Stimulated activated CD8-positive, alpha-beta memory T cell treated with anti-CD3 and anti-CD28 coated beads, Interleukin-2, amount 100 ng/mL, for 1 hour (primary cell): ENCODE measurements at regions not wholly inside any gene's neighbourhood (a gene's known extent, or its start where the extent isn't known, plus 50 kb on each side); places are given as distances from the start of the nearest gene placed in this dataset.

Source experiments
- DNase-seq, 2 donors: peaks; one replicate each; pipeline ENCODE4 v3.0.0-alpha.2; 2020; ENCODE audit warnings: low read depth in 2 of 2

GRCh38 chr5:158301186-158301585, 442.2 kb upstream of the CLINT1 start:
- no peak for DNase-seq

- DNase-seq, result no peak
These were observed 441.3 kb upstream of the CLINT1 start for GRCh38 chr5:158300256-158300655.

- no peak for DNase-seq
These were observed 438.1 kb upstream of the CLINT1 start for GRCh38 chr5:158297002-158297527.

GRCh38 chr5:158294701-158295100, 435.8 kb upstream of the CLINT1 start:
- no peak for DNase-seq

DNA sequence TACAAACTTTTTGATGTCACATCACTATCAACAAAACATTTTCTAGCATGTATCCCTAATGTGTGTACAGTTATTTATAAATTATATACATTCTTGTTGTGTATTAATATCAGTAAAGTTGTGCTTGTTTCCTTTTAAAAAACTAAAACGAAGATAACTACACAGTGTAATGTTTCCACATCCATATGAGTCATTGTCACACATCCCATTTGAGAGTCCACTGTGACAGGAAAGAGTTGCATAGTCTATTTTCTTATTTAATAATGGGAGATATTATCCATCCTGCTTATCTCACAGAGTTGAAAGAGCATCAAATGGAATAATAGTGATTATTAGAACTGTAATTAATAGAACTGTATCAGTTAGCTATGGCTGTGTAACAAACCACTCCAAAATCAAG, 434.0 kb upstream of the CLINT1 start:
- no peak for DNase-seq

DNA sequence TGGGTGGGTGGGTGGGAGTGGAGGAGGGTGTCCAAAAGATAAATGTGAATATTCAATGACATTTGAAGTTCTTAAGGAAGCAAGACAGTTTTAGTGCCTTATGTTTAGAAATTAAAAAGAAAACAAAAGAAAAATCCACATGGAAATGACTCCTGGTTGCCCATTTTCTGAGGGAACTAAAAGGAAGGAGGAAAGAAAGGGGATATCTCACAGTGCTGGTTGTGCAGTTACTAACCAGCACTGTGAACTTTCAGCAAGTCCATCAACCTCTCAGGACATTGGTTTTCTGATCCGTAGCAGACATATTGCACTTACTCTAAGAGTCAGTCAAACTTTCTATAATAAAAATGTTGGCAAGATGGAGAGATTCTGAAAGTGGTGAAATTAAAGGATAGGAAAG, 431.0 kb upstream of the CLINT1 start:
- DNase-seq, result no peak

DNA sequence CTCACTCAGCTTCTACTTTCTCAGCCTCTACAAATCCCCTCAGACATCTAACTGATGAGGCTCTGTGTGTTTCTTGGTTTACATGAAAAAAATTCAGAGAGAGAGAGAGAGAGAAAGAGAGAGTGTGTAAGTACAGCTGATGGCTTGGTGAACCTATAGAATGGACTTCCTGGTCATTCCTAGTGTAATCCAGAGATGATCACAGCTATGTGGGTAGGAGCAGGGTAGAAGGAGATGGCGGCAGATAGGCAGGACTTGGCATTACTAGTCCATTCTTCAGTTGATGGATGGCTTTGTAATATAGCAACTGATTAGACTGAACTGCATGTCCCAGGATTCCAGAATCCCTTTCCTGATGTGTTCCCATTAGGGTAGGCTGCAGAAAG, 429.3 kb upstream of the CLINT1 start:
- DNase-seq, result no peak

GRCh38 chr5:158287643-158288271, 428.8 kb upstream of the CLINT1 start:
- DNase-seq, result no peak

GRCh38 chr5:158286827-158287226, 427.9 kb upstream of the CLINT1 start:
- DNase-seq, result no peak

- DNase-seq, result no peak
These were observed 426.8 kb upstream of the CLINT1 start for GRCh38 chr5:158285698-158286097.

- DNase-seq, result no peak
These were observed 425.3 kb upstream of the CLINT1 start for GRCh38 chr5:158284242-158284641.

DNA sequence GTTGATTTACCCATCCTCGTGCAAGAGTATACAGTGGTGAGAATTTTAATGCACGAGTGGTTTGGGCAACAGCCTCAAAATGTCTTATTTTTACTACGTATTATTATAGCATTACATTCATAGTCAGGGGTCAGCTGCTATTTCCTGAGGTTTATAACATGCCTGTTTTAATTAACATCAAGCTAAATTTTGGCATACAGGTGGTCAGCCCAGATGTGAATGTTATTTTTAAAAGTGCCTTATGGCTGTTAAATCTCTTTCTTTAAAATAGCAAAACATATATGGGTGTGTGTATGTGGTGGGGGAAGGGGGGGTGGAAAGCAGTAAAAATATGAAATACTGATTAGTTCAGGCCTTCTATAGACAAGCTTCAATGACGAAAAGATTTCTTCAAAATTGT, 424.5 kb upstream of the CLINT1 start:
- DNase-seq, result no peak

DNA sequence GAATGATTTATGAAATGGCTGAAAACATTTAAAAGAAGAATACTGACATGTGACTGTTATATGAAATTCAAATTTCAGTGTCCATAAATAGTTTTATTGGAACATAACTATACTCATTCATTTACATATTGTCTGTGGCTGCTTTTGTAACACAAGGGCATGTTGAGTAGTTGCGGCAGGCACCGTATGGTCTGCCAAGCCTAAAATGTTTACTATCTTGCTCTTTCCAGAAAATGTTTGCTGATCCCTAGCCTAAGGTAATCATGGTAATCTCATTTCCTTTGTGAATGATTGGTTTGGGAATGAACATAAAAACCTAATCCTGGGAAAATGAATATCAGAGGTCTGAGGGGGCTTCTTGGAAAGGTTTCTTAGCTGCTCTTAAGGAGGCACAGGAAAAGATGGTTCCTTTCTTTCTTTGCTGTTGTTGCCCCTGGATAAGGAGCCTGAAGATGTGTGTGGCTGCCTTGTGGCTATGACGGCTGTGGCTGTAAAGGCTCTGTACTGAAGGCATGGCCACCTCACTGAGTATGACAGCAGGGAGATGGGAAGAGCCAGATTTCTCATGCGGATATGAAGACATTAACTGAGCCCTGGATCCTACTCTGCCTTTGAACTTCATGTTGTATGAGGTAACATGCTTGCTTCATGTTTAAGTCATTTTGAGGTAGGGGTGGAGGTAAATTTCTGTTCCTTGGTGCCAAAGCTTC, 419.4 kb upstream of the CLINT1 start:
- no peak for DNase-seq

- no peak for DNase-seq
These were observed 418.3 kb upstream of the CLINT1 start for GRCh38 chr5:158277276-158277675.

DNA sequence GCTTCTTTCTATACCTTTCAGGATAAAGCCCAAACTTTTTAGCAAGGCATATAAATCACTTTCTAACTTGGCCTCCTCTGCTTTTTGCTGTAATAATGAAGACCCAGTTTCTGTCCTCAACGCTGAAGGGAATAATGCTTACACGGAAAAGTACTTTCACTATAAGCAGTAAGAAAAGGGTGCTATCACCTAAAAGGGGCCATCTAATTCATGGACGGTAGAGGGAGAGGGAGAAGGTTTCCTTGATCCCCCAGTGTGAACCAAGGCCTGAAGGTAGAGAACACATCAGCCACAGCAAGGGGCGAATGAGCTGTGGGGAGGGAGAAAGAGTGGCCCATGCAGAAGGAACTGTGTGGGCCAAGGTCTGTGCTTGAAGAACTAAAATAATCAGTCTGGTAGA, 417.7 kb upstream of the CLINT1 start:
- no peak for DNase-seq

DNA sequence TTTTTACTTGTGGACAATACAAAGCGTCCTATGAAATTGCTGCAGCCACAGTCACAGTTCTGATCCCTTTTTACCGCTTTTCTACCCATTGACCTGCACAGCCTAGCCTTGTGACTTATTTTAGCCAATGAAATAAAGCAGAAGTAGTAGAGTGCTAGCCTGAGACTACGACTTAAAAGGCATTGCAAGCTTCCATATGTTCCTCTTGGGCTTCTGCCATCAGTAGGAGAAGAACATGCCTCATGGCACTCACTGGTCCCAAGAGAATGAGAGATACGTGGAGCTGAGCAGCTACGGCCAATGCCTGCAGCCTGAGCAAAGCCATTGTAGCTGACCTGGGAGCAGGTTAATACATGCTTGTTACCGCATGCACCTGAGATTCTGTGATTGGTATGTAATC, 416.6 kb upstream of the CLINT1 start:
- DNase-seq, result no peak

- DNase-seq, result no peak
These were observed 414.1 kb upstream of the CLINT1 start for GRCh38 chr5:158273035-158273434.

- no peak for DNase-seq
These were observed 413.5 kb upstream of the CLINT1 start for GRCh38 chr5:158272409-158272808.

DNA sequence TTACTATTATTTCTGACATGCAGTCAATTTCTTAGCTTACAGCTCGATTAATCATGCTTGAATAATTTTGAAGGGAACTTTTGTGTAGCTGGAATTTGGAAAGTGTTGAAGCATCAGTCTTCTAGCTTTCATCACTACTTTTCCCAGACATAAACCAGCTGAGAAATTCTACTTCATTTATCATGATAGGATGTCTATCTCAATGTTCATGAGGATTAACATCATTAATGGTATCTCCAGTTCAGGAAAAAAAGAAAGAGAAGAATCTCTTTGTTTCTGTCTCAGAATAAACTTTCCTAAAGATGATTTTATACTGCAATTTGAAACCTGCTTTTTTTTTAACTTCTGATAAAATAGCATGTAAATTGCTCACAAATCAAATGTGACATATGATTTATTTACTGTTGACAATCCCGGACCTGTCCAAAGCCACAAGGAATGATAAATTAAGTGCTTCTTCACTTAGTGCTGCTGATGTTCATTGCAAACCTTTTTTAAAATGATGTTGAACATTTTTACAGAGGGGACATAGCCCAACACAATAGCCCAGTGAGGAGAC, 412.1 kb upstream of the CLINT1 start:
- DNase-seq, result no peak

- no peak for DNase-seq
These were observed 409.3 kb upstream of the CLINT1 start for GRCh38 chr5:158268286-158268685.

GRCh38 chr5:158267228-158267627, 408.3 kb upstream of the CLINT1 start:
- no peak for DNase-seq

GRCh38 chr5:158265931-158266700, 407.2 kb upstream of the CLINT1 start:
- DNase-seq, result no peak
